HG02642 (cell line): ENCODE measurements at regions not wholly inside any gene's neighbourhood (a gene's known extent, or its start where the extent isn't known, plus 50 kb on each side); places are given as distances from the start of the nearest gene placed in this dataset.
"Not testable (repeated sequence)": the region's sequence is repeated elsewhere in the genome, so short reads cannot be mapped to it uniquely, and the experiment has no call there.

ENCODE experiments used
- ATAC-seq: cut with Tn5 transposase; IDR thresholded peaks from one replicate; pipeline ENCODE4 v1.9.1; 2021; ENCODE audit warnings: mild to moderate bottlenecking; ENCODE audit not compliant: unreplicated experiment, poor library complexity

- no peak for ATAC-seq
Measured at GRCh38 chr6:21870076-21870730, 276.7 kb downstream of the SOX4 start.

DNA sequence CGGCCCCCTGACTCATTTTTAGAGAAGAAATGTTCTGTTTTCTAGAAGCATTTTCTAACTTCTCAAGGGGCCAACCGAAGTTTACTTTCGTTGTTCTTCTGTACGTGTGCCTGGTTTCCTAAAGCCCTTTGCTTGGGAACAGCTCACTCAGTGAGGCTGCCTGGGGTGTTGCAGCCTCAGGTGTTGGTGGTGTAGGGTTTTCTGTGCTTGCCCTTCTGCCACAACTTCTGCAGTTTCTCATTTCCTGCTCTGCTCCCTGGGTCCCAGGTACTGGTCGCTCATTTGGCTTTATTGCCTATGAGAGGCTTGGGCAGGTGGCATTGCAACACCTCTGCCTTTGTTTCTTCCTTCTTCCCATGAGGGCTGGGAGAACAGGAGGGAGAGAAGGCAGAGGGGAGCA, 278.3 kb downstream of the SOX4 start:
- no peak for ATAC-seq

DNA sequence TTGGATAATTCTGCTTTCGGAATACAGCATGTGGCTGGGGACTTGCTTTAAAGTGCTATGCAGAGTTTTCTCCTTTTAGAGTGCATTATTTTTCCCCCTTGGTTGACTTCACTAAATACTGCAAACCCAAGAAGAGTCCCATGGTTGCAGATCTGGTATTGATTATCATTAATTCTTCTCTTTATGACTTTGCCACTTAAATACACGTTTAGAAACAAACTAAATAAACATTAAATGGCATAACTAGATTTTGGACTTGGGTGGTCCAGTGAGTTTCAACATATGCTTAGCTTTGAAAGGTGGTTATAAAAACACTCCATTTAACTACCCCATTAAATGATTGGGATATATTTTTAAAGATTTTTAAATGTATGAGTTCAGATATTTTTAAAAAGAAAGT, 279.2 kb downstream of the SOX4 start:
- ATAC-seq: no peak

- no peak for ATAC-seq
Measured at GRCh38 chr6:21873562-21873961, 280.0 kb downstream of the SOX4 start.

DNA sequence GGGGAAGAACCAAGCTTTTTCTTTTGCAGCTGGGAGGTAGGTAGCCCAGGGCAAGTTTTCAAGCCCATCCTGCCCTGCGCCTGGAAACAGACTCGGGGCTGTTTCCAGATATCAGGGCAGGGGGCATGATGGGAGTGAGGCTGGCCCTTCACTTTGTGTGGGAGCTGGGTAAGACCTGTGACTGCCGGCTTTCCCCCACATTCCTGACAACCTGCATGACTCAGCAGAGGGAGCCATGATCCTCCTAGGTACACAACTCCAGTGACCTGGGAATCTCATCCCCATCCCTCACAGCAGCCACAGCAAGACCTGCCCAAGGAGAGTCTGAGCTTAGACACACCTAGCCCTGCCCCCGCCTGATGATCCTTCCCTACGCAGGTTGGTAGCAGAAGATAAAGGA, 280.8 kb downstream of the SOX4 start:
- ATAC-seq: no peak

DNA sequence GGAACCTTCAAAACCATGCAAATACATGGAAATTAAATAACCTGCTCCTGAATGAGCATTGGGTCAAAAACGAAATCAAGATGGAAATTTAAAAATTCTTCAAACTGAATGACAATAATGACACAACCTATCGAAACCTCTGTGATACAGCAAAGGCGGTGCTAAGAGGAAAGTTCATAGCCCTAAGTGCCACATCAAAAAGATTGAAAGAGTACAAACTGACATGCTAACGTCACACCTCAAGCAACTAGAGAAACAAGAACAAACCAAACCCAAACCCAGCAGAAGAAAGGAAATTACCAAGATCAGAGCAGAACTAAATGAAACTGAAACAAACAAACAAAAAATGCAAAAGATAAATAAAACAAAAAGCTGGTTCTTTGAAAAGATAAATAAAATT, 283.5 kb downstream of the SOX4 start:
- ATAC-seq: not testable (repeated sequence)

- ATAC-seq: not testable (repeated sequence)
Measured at GRCh38 chr6:21880249-21880648, 286.7 kb downstream of the SOX4 start.

DNA sequence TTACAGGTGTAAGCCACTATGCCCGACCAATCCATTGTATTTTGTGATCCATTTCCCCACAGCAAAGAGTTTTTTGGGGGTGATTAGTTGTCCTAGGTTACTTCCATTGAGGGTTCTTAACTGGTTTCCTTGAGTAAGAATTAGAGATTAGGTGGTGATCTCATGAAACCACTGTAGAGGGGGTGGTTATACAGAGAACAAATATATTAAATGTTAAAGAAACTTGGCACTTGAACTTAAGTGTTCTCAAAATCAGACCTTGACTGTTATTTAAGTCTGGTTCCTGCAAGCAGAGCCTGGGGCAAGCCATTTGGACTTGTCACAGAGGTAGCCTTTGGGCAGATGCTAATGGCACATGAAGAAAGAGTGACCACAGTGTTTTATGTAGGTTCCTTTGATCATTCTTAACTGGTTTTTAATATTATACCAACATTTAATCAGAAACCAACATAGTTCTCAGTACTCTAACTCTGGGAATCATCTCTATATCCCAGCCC, 288.5 kb downstream of the SOX4 start:
- no peak for ATAC-seq

DNA sequence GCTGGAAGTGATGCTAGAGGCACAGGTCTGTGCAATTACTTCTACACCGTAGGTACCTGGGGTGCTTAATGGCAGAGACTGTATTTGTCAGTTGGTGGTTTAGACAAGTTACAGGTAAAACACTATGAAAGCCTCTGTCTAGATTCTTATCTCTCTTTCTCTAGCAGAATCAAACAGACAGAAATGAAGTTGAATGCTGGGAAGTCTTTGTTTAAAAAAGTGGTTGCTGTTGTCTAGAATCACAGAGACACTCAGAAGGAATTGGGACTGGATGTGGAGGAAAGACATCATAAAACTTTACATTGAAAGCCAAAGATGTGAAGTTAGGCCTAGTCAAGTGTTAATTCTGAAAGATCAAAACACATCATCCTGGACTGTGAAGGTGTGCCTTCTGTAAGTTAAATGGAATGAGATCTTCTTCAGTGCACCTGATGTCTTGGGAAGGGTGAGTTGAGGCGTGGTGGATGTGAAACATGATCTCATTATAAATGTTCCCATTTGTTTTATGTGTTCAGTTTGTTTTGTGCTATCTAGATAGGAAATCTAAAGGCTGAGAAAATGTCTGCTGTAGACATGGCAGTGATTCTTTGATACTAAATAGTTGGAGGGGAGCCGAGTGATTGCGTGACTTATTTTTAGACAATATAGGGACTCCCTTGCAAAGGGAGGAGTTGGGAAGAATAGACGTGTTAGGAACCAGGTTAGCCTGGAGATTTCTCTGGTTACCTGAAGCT, 290.2 kb downstream of the SOX4 start:
- no peak for ATAC-seq

DNA sequence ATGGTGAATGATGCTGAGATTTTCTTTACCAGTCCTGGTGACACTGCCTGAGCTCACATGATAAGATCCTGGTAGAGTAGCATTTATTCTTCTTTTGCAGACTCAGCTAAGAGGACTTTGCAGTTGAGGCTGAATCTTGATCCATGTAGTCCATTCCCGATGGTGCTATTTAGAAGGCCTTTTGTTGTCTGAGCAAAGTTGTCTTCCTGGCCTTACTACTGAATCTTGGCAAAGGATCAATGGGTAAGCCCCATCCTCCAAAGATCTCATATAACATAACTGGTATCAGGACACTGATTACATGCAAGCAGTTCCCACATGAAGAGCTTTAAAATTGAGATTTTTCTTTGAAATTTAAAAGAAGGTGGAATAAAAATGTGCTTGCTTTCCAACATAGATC, 291.6 kb downstream of the SOX4 start:
- no peak for ATAC-seq

DNA sequence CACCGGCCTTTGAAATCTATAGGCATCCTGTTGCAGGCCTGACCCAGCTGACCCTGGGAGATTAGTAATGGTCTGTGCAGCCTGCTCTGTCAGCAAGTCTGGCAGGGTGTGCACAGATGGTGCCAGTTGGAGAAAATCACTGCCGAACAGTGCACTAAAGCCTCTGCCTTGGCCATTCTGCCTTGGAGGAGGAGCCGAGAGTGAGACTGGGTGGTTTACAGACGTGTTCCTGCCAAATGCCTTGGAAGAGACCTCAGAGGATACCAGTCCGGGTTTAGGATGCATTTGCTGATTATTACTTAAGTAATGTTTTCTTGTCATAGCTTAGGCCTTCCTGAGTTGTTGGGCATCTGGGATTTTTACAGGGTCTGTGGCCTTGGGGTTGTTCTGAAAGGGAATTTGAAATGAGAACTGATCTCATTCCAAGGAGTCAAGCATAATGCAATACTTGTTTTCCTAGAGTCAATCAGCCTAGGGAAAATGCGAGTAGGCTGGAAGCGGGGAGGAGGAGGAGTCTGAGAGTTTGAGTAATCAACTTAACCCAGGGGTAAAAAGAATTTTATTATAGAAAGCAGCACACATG, 292.1 kb downstream of the SOX4 start:
- ATAC-seq: no peak

DNA sequence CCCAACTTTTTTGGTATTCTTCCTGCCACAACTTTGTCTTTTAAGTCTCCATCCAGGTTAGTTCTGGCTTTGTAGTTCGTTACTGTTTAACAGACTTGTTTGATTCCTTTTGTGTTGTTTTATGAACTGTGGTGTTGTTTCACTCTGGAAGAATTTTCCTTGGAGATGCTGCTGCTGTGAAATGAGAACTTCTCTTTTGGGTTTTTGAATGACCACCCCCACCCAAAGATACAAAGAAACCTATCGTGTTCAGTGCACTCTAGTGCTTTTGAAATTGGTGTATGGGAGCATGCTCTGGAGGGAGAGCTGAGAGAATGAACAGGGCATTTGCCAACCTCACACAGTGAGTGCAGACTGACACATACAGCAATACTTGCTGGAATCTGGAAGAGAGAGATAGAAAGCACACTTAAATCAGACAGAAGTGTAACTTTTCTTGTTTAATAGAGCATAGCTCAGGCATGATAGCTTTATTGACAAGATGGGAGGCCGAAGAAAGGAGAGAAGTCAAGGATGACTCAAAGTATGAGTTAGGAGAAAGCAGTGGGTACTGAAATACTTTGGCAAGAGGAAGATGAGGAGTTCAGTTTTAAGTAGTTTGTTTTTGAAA, 293.1 kb downstream of the SOX4 start:
- no peak for ATAC-seq

DNA sequence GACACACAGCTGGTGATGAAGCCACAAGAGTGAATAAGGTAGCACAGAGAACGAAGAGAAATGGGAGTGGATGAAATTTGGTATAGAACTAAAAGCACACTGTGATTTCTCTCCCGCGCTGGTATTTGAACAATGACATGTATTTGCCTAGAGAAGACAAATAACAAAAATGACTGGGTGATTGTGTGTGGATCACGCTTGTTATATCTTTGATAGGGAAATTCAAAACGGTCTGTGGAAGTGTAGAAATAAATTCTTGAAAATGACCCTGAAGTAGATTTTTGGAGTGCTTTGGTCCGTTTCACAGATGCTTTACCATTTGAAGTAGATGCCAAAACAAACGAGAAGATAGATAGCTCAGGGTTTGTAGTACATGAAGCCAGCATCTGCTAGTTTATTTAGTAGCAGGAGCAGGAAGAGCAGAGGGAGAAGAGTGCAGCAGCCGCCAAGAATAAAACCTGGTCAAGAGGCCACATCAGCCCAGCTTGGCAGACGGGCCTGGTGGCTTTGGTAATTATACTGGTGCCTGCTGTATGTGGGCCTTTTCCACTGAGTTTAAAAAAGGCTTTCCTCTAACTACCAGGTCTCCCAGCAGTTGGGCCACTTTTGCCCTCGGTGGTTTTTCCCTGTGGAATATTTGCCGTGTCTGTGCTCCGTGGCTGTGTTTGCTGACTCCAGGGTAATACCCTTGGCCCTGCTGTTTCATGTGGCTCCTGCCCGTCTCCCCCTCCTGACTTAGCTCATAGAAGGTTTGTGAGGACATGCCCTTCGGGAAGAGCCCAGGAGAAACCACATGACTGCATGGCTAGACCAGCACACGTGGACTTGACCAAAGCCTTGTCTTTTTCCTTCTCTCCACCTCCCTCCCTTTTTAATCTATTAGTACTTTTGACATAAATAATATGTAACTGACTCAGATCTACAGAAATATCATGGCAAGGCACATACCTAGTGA, 294.0 kb downstream of the SOX4 start:
- ATAC-seq: no peak

DNA sequence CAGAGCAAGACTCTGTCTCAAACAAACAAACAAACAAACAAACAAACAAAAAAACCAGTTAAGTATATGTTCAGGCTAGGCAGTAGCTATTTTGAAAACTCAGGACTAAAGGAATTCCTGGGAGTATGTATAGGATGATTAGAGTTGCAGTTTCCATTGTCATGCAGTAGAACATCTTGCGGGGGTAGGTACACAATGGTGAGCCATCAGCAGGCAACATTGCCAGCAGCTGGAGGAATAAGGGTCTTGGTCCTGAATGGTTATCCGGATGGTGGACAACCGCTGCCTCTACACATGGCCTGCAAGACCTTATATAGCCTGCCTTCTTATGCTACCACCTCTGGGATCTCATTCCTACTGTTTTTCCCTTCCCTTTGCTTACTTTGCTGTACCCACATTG, 297.5 kb downstream of the SOX4 start:
- no peak for ATAC-seq

DNA sequence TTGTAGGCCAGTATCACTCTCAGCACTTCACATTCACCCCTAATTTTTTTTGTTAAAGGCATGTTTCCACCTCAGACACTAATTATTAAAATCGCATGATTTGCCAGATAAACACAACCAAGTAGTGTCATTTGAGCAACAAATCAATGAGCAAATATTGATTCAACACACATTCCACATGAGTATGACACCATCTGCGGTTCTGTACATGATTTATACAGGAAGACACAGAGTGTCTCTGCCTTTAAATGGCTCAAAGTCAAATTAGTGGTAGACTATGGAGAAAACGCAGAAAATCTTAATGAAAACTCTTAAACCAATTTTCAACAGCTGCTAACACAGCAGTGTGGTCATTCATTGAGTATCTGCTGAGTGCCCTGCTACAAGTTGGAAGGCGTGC, 300.2 kb downstream of the SOX4 start:
- ATAC-seq: no peak

GRCh38 chr6:21895555-21895954, 302.0 kb downstream of the SOX4 start:
- ATAC-seq: no peak

DNA sequence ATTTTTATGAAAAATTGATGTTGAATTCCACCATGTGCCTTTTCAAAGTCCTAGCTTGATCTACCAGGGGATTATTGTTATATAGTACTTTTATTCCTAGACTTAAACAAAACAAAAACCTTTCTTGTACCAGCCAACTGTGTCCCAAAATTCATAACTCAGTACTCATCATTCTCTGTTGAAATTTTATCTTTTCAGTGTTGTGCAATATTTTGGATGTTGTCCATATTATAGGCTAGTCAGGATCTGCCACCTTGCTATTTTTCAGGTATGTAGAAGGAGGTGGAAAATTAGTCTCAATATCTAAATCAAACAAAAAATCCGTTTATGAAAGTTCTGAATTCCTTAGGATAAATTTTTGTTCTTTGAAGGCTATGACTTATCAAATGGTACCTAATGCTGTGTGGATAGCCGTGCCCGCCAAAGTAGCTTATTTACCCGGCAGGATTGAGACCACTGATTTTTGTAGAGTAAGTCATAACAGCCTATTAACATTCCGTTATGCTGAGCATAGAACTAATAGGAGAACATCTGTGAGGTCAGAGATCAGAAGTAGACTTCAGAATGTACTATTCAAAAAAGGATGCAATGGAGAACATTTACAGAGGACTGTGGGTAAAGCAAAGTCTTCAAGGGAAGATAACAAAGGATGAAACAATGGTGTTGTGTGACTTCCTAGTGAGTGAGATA, 304.7 kb downstream of the SOX4 start:
- no peak for ATAC-seq

- ATAC-seq: no peak
Measured at GRCh38 chr6:21899708-21900107, 306.2 kb downstream of the SOX4 start.

DNA sequence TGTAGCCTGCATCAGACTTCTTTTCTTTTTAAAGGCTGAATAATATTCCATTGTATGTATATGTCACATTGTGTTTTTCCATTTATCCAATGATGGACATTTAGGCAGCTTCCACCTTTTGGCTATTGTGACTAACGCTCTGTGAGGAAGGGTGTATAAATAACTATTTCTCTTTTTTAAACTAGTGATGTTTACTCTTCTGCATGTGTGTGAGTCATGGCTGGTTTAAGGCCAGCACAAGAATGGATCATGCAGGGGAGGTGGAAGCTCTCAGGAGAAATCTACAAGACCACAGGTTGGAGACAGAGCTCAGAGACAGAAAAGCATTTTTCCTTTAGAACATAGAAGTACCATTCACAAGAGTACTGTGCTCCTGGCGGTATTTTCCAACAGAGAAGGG, 307.2 kb downstream of the SOX4 start:
- no peak for ATAC-seq
